K562 (cell line): ENCODE measurements at regions not wholly inside any gene's neighbourhood (a gene's known extent, or its start where the extent isn't known, plus 50 kb on each side); places are given as distances from the start of the nearest gene placed in this dataset.

Source experiments
- ATAC-seq: fragments of 200-7000 bp; cut with Tn5 transposase; 3 replicates; pipeline ENCODE4 v1.9.1; 2020; ENCODE audit warnings: moderate library complexity
- BruUV-seq: library from RNA; stranded (reverse); fragments of 400-500 nt; replicated peaks from 2 replicates; lab custom pipeline; 2021; lab: Mats Ljungman, UMichigan
- CTCF ChIA-PET: fragments of 300-600 bp; formaldehyde crosslinking; extraction: SDS; loops from one replicate; lab custom pipeline; 2021; ENCODE audit warnings: low intra/inter-chr PET ratio; lab: Yijun Ruan, JAX
- POLR2A ChIA-PET: fragments of 300-600, 350-650 bp; sonication (Branson Sonifier 250); formaldehyde crosslinking; extraction: SDS; loops from one replicate; lab custom pipeline; 2021; ENCODE audit warnings: antibody characterized with exemption, inconsistent platforms; lab: Yijun Ruan, JAX
- DNase-seq, 4 experiments: peaks; one replicate each; pipeline versions ENCODE4 v3.0.0 to v3.0.0-alpha.2; 2011 to 2018; ENCODE audit warnings: low spot score in 3 of 4, mixed read lengths in 3 of 4; ENCODE audit errors: extremely low read depth in 1 of 4
- FAIRE-seq: peaks from 2 replicates; lab custom pipeline; 2011; peaks lifted over from hg19 to GRCh38; lab: Jason Lieb, UNC
- H2AFZ ChIP-seq: 2 replicates; pipeline ENCODE4 v1.6.0; 2011; ENCODE audit warnings: low read depth, low read length, control low read depth, inconsistent platforms
- H3K27ac ChIP-seq: fragments of 200-600 bp; 3 replicates; pipeline ENCODE4 v1.8.0; 2011; ENCODE audit warnings: low read depth, mild to moderate bottlenecking, control low read depth, inconsistent platforms, low read length, moderate library complexity, mixed read lengths; ENCODE audit errors: extremely low read depth
- H3K27me3 ChIP-seq, 2 experiments: fragments of 300-600 bp in 1 of 2; 2 replicates in 1 of 2; 3 replicates in 1 of 2; pipeline versions ENCODE4 v1.6.0 to v1.8.0; 2011; ENCODE audit warnings: inconsistent platforms in 2 of 2, low read length in 2 of 2, mild to moderate bottlenecking in 1 of 2, mixed read lengths in 1 of 2, moderate library complexity in 1 of 2; ENCODE audit not compliant: control insufficient read depth in 2 of 2, insufficient read depth in 2 of 2
- H3K36me3 ChIP-seq: fragments of 300-600 bp; 3 replicates; pipeline ENCODE4 v1.8.0; 2011; ENCODE audit warnings: mild to moderate bottlenecking, low read length, inconsistent platforms; ENCODE audit not compliant: control insufficient read depth, insufficient read depth
- H3K4me1 ChIP-seq, 2 experiments: fragments of 200-600 bp in 1 of 2; replicated peaks in 1 of 2; 2 replicates in 1 of 2; 3 replicates in 1 of 2; pipeline versions ENCODE4 v1.5.1 to v1.8.0; 2011; ENCODE audit warnings: inconsistent platforms in 2 of 2, low read length in 2 of 2, mild to moderate bottlenecking in 1 of 2, mixed read lengths in 1 of 2, moderate library complexity in 1 of 2; ENCODE audit not compliant: control insufficient read depth in 2 of 2, insufficient read depth in 2 of 2
- H3K4me2 ChIP-seq: 2 replicates; pipeline ENCODE4 v1.6.1; 2011; ENCODE audit warnings: low read length, control low read depth, inconsistent platforms, mixed read lengths; ENCODE audit not compliant: insufficient read depth
- H3K4me3 ChIP-seq: fragments of 200-600 bp; sonication (generic), shearing (Covaris generic); 2 replicates; pipeline ENCODE4 v1.5.1; 2016; ENCODE audit warnings: control low read depth, inconsistent platforms
- H3K79me2 ChIP-seq: fragments of 200-600 bp; 3 replicates; pipeline ENCODE4 v1.8.0; 2011; ENCODE audit warnings: low read length, inconsistent platforms; ENCODE audit not compliant: control insufficient read depth, insufficient read depth
- H3K9ac ChIP-seq, 2 experiments: 2 replicates each; pipeline versions ENCODE4 v1.6.0 to v1.6.1; 2011; ENCODE audit warnings: low read depth in 2 of 2, low read length in 2 of 2, control low read depth in 1 of 2, inconsistent platforms in 1 of 2, mild to moderate bottlenecking in 1 of 2, mixed read lengths in 1 of 2; ENCODE audit not compliant: insufficient read depth in 1 of 2
- H3K9me1 ChIP-seq: one replicate; pipeline ENCODE4 v1.6.0; 2011; ENCODE audit warnings: inconsistent platforms, mild to moderate bottlenecking, low read length, moderate library complexity; ENCODE audit not compliant: control insufficient read depth, insufficient read depth
- H3K9me3 ChIP-seq: replicated peaks from 2 replicates; pipeline ENCODE4 v1.5.1; 2011; ENCODE audit warnings: low read depth, low read length, inconsistent platforms; ENCODE audit not compliant: control insufficient read depth, insufficient read depth
- H4K20me1 ChIP-seq: replicated peaks from 2 replicates; pipeline ENCODE4 v1.6.1; 2011; ENCODE audit warnings: low read length, inconsistent platforms, mixed read lengths; ENCODE audit not compliant: control insufficient read depth, insufficient read depth
- CEBPG ChIP-seq, 3 experiments: fragments of 200-800 bp in 1 of 3; sonication (Bioruptor generic) in 1 of 3; sonication (generic) in 1 of 3; formaldehyde crosslinking in 1 of 3; IDR thresholded peaks in 2 of 3; conservative IDR thresholded peaks in 1 of 3; 2 replicates each; pipeline versions ENCODE4 v1.6.1 to v1.8.0; 2016 to 2022; ENCODE audit warnings: missing compliant biosample characterization in 2 of 3, missing genetic modification characterization in 2 of 3, mild to moderate bottlenecking in 1 of 3, missing genetic modification reagents in 1 of 3
- HOXB6 ChIP-seq: fragments of 250-450 bp; sonication (Bioruptor Pico); IDR thresholded peaks from 2 replicates; pipeline ENCODE4 v1.5.1; 2022; ENCODE audit warnings: mild to moderate bottlenecking, borderline replicate concordance
- ZNF146 ChIP-seq: IDR thresholded peaks from one replicate; pipeline ENCODE4 v1.6.1; 2018; ENCODE audit warnings: missing compliant biosample characterization; ENCODE audit not compliant: unreplicated experiment
- ZNF282 ChIP-seq: sonication (generic); formaldehyde crosslinking; IDR thresholded peaks from 2 replicates; pipeline ENCODE4 v1.8.1; 2023; ENCODE audit warnings: missing genetic modification reagents
- WGBS: fragments of 100-300 bp; shearing (Covaris generic); methylation state at CpG from one replicate; pipeline ENCODE4 v1.1.6; 2016; ENCODE audit warnings: low coverage, mixed read lengths; ENCODE audit not compliant: insufficient coverage; ENCODE audit errors: missing lambda C conversion rate; 5-methylcytosine and 5-hydroxymethylcytosine counted together
- in situ Hi-C: fragments of 300-500 bp; cut with MboI; formaldehyde crosslinking; loops from 4 replicates; pipeline ENCODE4 v1.15.0; 2018; ENCODE audit warnings: inconsistent platforms, mixed read lengths
- intact Hi-C: fragments of 100-400 bp; cut with micrococcal nuclease; formaldehyde crosslinking; loops from 2 replicates; pipeline ENCODE4 v1.14.2; 2022

DNA sequence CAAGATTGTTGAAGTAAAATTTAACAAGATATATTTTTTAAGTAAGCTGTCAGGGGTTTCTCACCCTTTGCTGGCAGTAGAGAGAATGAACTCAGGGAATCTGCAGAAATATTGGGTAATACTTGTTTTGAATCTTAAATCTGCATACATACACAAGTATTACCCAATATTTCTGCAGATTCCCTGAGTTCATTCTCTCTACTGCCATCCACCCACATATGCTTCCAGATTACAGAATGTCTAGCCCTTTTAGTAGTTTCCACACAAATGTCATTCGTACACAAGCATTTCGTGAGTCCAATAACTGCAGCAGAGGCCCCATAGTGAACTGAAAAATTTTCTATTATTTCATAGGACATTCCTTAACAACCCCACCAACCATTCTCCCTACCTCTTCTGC, 69.6 kb upstream of the TNFRSF21 start:
- TF ChIP-seq ZNF282 (CRISPR knock-in tag) (no peak), CEBPG (CRISPR knock-in tag; IDR thresholded peaks at IDR 0.05) (no peak), CEBPG (tag; conservative IDR thresholded peaks at IDR 0.05 in 1 of 2, IDR thresholded peaks at IDR 0.05 in 1 of 2) (peak in 1 of 2 experiments; percentile 46; a peak in 2 of 4 replicates)
- WGBS: 4% methylated on average over 2 of the region's 2 CpGs

GRCh38 chr6:47380251-47380650, 70.5 kb upstream of the TNFRSF21 start:
- WGBS: 5% methylated on average over 5 of the region's 5 CpGs
- ATAC-seq: no peak

More for the DNA sequence above, 69.6 kb upstream of the TNFRSF21 start:
- ATAC-seq: no peak
- H3K36me3 ChIP-seq: no peaks in the 10 kb centered on the region
- H3K27me3 ChIP-seq: peaks cover 27% of the 10 kb centered on the region in 2 experiments
- no peaks in the 10 kb centered on the region for H3K9me1 ChIP-seq
- no TSS peak for BruUV-seq
- ChIA-PET CTCF (no interaction called here), POLR2A (interaction anchor here (1.2 kb wide), 1 partner anchor 13 kb away, joined by 4 read pairs; no protein-coding TSS in a partner anchor)
- no peak overlapping the region for H3K27ac ChIP-seq
- no peaks in the 10 kb centered on the region for H3K79me2 ChIP-seq
- no peak for DNase-seq
- no peak overlapping the region for H3K9ac ChIP-seq
- H3K4me1 ChIP-seq: no peaks in the 10 kb centered on the region; a peak in 1 of 5 replicates
- no peaks in the 10 kb centered on the region for H3K9me3 ChIP-seq
- H3K4me3 ChIP-seq: no peak overlapping the region
- intact Hi-C loops: no loop called here
- no peak for FAIRE-seq
- in situ Hi-C loops: no loop called here
- H3K4me2 ChIP-seq: no peak overlapping the region
- H2AFZ ChIP-seq: no peak overlapping the region
- no peaks in the 10 kb centered on the region for H4K20me1 ChIP-seq

More at GRCh38 chr6:47380251-47380650, 70.5 kb upstream of the TNFRSF21 start:
- H2AFZ ChIP-seq: 0 out of 2 replicates have a peak overlapping the region, but pooled peaks have one; percentile 4
- intact Hi-C loops: no loop called here
- no peaks in the 10 kb centered on the region for H3K9me3 ChIP-seq
- CTCF ChIA-PET: no interaction called here
- no peak overlapping the region for H3K9ac ChIP-seq
- no TSS peak for BruUV-seq
- H3K36me3 ChIP-seq: no peaks in the 10 kb centered on the region
- in situ Hi-C loops: no loop called here
- H3K9me1 ChIP-seq: no peaks in the 10 kb centered on the region
- H3K4me2 ChIP-seq: no peak overlapping the region
- H3K79me2 ChIP-seq: no peaks in the 10 kb centered on the region
- H3K4me3 ChIP-seq: no peak overlapping the region
- POLR2A ChIA-PET: interaction anchor here (1.1 to 1.2 kb wide), 2 partner anchors 12 to 13 kb away, joined by 3 to 4 read pairs; no protein-coding TSS in a partner anchor
- no peak for FAIRE-seq
- no peaks in the 10 kb centered on the region; a peak in 1 of 5 replicates for H3K4me1 ChIP-seq
- no peak for DNase-seq
- no peak overlapping the region for H3K27ac ChIP-seq
- peaks cover 27% of the 10 kb centered on the region in 2 experiments for H3K27me3 ChIP-seq
- no peaks in the 10 kb centered on the region for H4K20me1 ChIP-seq
- TF ChIP-seq HOXB6 (CRISPR knock-in tag) (no peak), ZNF146 (no peak)
